Endothelial cell of umbilical vein (primary cell): ENCODE measurements at regions not wholly inside any gene's neighbourhood (a gene's known extent, or its start where the extent isn't known, plus 50 kb on each side); places are given as distances from the start of the nearest gene placed in this dataset.

ENCODE experiments used
- GATA2 ChIP-seq: IDR thresholded peaks from 2 replicates; pipeline ENCODE4 v1.7.0; 2011; ENCODE audit warnings: low read depth, mild to moderate bottlenecking, moderate library complexity, mixed read lengths, low read length; ENCODE audit not compliant: insufficient read length, insufficient read depth
- TF ChIP-seq, protein P1 (sequence below), 2 donors: IDR thresholded peaks; 1 replicate in 1 of 2; 2 replicates in 1 of 2; pipeline ENCODE4 v1.5.1; 2011; ENCODE audit warnings: low read length in 2 of 2, mild to moderate bottlenecking in 2 of 2, moderate library complexity in 2 of 2, control low read depth in 1 of 2, inconsistent platforms in 1 of 2, low read depth in 1 of 2; ENCODE audit not compliant: insufficient read depth in 1 of 2; ENCODE audit errors: extremely low read depth in 1 of 2

DNA sequence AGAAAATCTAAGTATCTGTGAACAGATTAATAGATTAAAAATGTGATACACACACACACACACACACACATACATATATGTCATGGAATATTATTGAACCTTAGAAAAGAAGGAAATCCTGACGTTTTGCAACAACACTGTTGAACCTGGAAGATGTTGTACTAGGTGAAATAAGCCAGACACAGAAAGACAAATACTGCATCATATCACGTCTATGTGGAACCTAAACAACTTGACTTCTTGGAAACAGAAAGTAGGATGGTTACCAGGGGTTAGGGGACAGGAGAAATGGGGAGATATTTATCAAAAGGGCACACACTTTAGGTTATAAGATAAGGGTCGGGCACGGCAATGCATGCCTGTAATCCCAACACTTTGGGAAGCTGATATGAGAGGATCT lies 698.4 kb upstream of the ID2 start:
- no peak for TF ChIP-seq GATA2
- TF ChIP-seq, protein P1, sequence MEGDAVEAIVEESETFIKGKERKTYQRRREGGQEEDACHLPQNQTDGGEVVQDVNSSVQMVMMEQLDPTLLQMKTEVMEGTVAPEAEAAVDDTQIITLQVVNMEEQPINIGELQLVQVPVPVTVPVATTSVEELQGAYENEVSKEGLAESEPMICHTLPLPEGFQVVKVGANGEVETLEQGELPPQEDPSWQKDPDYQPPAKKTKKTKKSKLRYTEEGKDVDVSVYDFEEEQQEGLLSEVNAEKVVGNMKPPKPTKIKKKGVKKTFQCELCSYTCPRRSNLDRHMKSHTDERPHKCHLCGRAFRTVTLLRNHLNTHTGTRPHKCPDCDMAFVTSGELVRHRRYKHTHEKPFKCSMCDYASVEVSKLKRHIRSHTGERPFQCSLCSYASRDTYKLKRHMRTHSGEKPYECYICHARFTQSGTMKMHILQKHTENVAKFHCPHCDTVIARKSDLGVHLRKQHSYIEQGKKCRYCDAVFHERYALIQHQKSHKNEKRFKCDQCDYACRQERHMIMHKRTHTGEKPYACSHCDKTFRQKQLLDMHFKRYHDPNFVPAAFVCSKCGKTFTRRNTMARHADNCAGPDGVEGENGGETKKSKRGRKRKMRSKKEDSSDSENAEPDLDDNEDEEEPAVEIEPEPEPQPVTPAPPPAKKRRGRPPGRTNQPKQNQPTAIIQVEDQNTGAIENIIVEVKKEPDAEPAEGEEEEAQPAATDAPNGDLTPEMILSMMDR (IDR thresholded peaks at IDR 0.05; ENCODE audit: extremely low read depth in 1 of 2, insufficient read depth in 1 of 2, low read depth in 1 of 2, low read length in 2 of 2), result no peak
